Cardiac muscle cell (in vitro differentiated cells and primary cell): ENCODE measurements at regions not wholly inside any gene's neighbourhood (a gene's known extent, or its start where the extent isn't known, plus 50 kb on each side); places are given as distances from the start of the nearest gene placed in this dataset.

Experiments
- DNase-seq, 2 donors: peaks; one replicate each; pipeline versions ENCODE4 v3.0.0 to v3.0.0-alpha.2; 2010 to 2017; ENCODE audit warnings: low read depth in 1 of 2, low spot score in 1 of 2
- H3K27ac ChIP-seq: fragments of 200-600 bp; sonication (generic); 2 replicates; pipeline ENCODE4 v1.5.1; 2016
- H3K27me3 ChIP-seq: fragments of 200-600 bp; sonication (generic); 2 replicates; pipeline ENCODE4 v1.6.0; 2016; ENCODE audit warnings: control low read depth
- H3K36me3 ChIP-seq: fragments of 200-600 bp; sonication (generic); 2 replicates; pipeline ENCODE4 v1.5.1; 2016; ENCODE audit warnings: control low read depth
- H3K4me1 ChIP-seq: fragments of 200-600 bp; sonication (generic); 2 replicates; pipeline ENCODE4 v1.8.1; 2017; ENCODE audit warnings: low read depth, mild to moderate bottlenecking, mixed run types
- H3K4me3 ChIP-seq: fragments of 200-600 bp; sonication (generic); 2 replicates; pipeline ENCODE4 v1.5.1; 2016; ENCODE audit warnings: mild to moderate bottlenecking
- H3K9me3 ChIP-seq: fragments of 200-600 bp; sonication (generic); 2 replicates; pipeline ENCODE4 v1.5.1; 2017; ENCODE audit warnings: low read depth, mild to moderate bottlenecking, control low read depth
- CTCF ChIP-seq: IDR thresholded peaks from 2 replicates; pipeline ENCODE4 v1.5.1; 2012; ENCODE audit warnings: low read depth, mild to moderate bottlenecking, low read length

GRCh38 chr17:6326483-6326882 is 108.4 kb downstream of the AIPL1 start:
- H3K9me3 ChIP-seq: no peaks in the 10 kb centered on the region

GRCh38 chr17:6325741-6326140 is 109.2 kb downstream of the AIPL1 start:
- peaks cover 4% of the 10 kb centered on the region for H3K27me3 ChIP-seq
- no peak overlapping the region for H3K27ac ChIP-seq
- no peak for TF ChIP-seq CTCF
- no peaks in the 10 kb centered on the region for H3K4me1 ChIP-seq
- H3K36me3 ChIP-seq: no peaks in the 10 kb centered on the region
- no peak for DNase-seq
- no peaks in the 10 kb centered on the region for H3K9me3 ChIP-seq
- no peak overlapping the region for H3K4me3 ChIP-seq

More at GRCh38 chr17:6326483-6326882, 108.4 kb downstream of the AIPL1 start:
- Histone ChIP-seq H3K27me3 (peaks cover 4% of the 10 kb centered on the region), H3K4me3 (no peak overlapping the region), H3K4me1 (no peaks in the 10 kb centered on the region), H3K27ac (no peak overlapping the region), H3K36me3 (no peaks in the 10 kb centered on the region)
- DNase-seq: no peak
- TF ChIP-seq CTCF: no peak

- Histone ChIP-seq H3K27ac (no peak overlapping the region), H3K4me1 (no peaks in the 10 kb centered on the region), H3K27me3 (peaks cover 4% of the 10 kb centered on the region), H3K4me3 (no peak overlapping the region), H3K9me3 (no peaks in the 10 kb centered on the region), H3K36me3 (no peaks in the 10 kb centered on the region)
- no peak for DNase-seq
- no peak for TF ChIP-seq CTCF
Observed at GRCh38 chr17:6325051-6325450, 109.9 kb downstream of the AIPL1 start.

- Histone ChIP-seq H3K27me3 (peaks cover 4% of the 10 kb centered on the region), H3K4me1 (no peaks in the 10 kb centered on the region), H3K27ac (no peak overlapping the region), H3K36me3 (no peaks in the 10 kb centered on the region), H3K4me3 (no peak overlapping the region), H3K9me3 (no peaks in the 10 kb centered on the region)
- DNase-seq: no peak
- no peak for TF ChIP-seq CTCF
Observed at GRCh38 chr17:6323626-6324356, 111.1 kb downstream of the AIPL1 start.

- H3K9me3 ChIP-seq: no peaks in the 10 kb centered on the region
- no peak overlapping the region for H3K4me3 ChIP-seq
- no peak overlapping the region for H3K27ac ChIP-seq
- H3K4me1 ChIP-seq: no peaks in the 10 kb centered on the region
- peaks cover 4% of the 10 kb centered on the region for H3K27me3 ChIP-seq
- no peaks in the 10 kb centered on the region for H3K36me3 ChIP-seq
- no peak for TF ChIP-seq CTCF
- DNase-seq: no peak
Observed at GRCh38 chr17:6322316-6322715, 112.6 kb downstream of the AIPL1 start.

- TF ChIP-seq CTCF: no peak
- no peak for DNase-seq
- Histone ChIP-seq H3K4me3 (no peak overlapping the region), H3K9me3 (no peaks in the 10 kb centered on the region), H3K27ac (no peak overlapping the region), H3K36me3 (no peaks in the 10 kb centered on the region), H3K4me1 (no peaks in the 10 kb centered on the region), H3K27me3 (peaks cover 4% of the 10 kb centered on the region)
Observed at GRCh38 chr17:6314311-6314710, 120.6 kb downstream of the AIPL1 start.
